C4-2B (cell line): ENCODE measurements at regions not wholly inside any gene's neighbourhood (a gene's known extent, or its start where the extent isn't known, plus 50 kb on each side); places are given as distances from the start of the nearest gene placed in this dataset.

ENCODE experiments used
- CTCF ChIP-seq: fragments of 450-650 bp; conservative IDR thresholded peaks from 2 replicates; pipeline ENCODE4 v1.5.1; 2017; ENCODE audit warnings: mild to moderate bottlenecking
- ZFX ChIP-seq: fragments of 450-650 bp; IDR thresholded peaks from 2 replicates; pipeline ENCODE4 v1.6.1; 2017

- TF ChIP-seq ZFX: no peak
- TF ChIP-seq CTCF: no peak
Observed at GRCh38 chr7:124162667-124163066, 129.8 kb upstream of the TMEM229A start.
